HG02610 (cell line): ENCODE measurements at regions not wholly inside any gene's neighbourhood (a gene's known extent, or its start where the extent isn't known, plus 50 kb on each side); places are given as distances from the start of the nearest gene placed in this dataset.
"Not testable (repeated sequence)": the region's sequence is repeated elsewhere in the genome, so short reads cannot be mapped to it uniquely, and the experiment has no call there.

Experiments used
- ATAC-seq: cut with Tn5 transposase; IDR thresholded peaks from one replicate; pipeline ENCODE4 v1.9.1; 2021; ENCODE audit warnings: mild to moderate bottlenecking, moderate library complexity; ENCODE audit not compliant: unreplicated experiment

GRCh38 chr9:26669701-26670670 lies 222.6 kb downstream of the CAAP1 start:
- ATAC-seq, result peak; percentile 66

GRCh38 chr9:26667882-26668281 lies 224.7 kb downstream of the CAAP1 start:
- ATAC-seq, result no peak

GRCh38 chr9:26665666-26666065 lies 226.9 kb downstream of the CAAP1 start:
- ATAC-seq, result no peak

DNA sequence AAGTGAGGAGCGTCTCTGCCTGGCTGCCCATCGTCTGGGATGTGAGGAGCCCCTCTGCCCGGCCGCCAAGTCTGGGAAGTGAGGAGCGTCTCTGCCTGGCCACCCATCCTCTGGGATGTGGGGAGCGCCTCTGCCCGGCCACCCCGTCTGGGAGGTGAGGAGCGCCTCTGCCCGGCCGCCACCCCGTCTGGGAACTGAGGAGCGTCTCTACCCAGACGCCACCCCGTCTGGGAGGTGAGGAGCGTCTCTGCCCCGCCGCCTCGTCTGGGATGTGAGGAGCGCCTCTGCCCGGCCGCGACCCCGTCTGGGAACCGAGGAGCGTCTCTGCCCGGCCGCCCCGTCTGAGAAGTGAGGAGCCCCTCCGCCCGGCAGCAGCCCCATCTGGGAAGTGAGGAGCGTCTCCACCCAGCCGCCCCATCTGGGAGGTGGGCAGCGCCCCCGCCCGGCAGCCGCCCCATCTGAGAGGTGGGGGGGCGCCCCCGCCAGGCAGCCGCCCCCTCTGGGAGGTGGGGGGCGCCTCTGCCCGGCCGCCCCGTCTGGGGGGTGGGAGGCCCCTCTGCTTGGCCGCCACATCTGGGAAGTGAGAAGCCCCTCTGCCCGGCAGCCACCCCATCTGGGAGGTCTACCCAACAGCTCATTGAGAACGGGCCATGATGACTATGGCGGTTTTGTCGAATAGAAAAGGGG lies 228.4 kb downstream of the CAAP1 start:
- ATAC-seq, result not testable (repeated sequence)

- ATAC-seq, result no peak
Measured at GRCh38 chr9:26662476-26662875, 230.1 kb downstream of the CAAP1 start.

GRCh38 chr9:26658476-26658875 lies 234.1 kb downstream of the CAAP1 start:
- no peak for ATAC-seq

- no peak for ATAC-seq
Measured at GRCh38 chr9:26657958-26658357, 234.6 kb downstream of the CAAP1 start.

DNA sequence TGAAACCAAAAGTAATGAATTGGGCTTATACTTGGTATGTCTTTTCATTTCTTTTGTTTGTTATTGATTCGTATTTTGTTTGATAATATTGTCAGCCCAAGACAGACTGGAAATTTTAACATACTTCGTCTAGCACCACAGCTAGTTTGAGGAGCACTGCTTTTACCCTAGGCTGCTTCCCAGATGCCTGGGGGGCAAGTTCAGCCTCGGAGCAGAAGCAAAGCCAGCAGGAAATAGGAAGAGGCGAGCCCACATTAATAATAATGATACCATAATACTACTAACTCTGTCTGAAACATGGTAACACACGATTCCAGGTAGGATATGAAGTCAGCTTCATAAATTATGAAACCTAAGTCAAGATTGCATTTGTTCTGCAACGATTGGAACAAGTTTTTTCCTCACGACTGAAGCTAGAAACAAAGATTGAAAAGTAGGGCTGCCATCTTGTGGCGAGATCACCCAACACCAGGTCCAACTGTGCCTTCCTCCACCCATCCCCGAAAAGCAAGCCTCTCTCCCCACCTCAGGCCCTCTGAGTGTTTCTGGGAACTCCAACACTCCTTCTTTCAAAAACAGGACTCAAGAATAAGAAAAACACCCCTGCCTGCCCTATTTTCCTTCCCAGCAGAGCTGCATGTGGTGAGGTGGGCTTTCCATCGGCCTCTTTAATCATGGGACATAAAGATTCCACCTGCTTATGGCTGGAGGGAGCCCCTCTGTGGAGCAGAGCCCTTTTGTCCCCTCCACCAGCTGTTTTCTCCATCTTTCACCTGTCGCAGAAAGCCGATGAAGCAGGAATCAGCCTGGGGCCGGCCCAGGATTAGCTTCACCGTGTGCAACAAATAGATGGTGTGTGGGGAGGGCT lies 236.4 kb downstream of the CAAP1 start:
- ATAC-seq, result no peak

GRCh38 chr9:26655166-26655565 lies 237.4 kb downstream of the CAAP1 start:
- ATAC-seq, result no peak

DNA sequence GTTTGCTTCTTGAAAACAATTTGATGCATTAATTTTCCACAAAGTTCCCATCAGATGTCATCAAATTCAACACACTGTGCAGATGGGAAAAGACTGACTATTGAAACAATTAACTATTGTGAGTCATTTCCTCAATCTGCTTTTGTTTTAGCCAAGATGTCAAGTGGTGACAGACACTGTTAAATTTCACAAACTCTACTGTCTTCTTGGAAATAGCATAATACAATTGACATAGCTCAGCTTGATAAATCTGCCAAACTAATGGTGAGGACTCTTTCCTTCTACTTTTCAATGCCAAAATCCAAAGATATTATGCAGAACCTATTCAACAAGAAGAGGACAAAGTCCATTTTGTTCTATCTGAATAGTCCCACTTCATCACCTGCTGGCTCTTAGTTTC lies 242.3 kb downstream of the CAAP1 start:
- ATAC-seq, result no peak

- ATAC-seq, result no peak
Measured at GRCh38 chr9:26643826-26644225, 248.8 kb downstream of the CAAP1 start.

- ATAC-seq, result no peak
Measured at GRCh38 chr9:26639761-26640160, 252.8 kb downstream of the CAAP1 start.

- no peak for ATAC-seq
Measured at GRCh38 chr9:26637101-26637500, 255.5 kb downstream of the CAAP1 start.

- not testable (repeated sequence) for ATAC-seq
Measured at GRCh38 chr9:26613851-26614350, 278.7 kb downstream of the CAAP1 start.

GRCh38 chr9:26612211-26612610 lies 280.4 kb downstream of the CAAP1 start:
- no peak for ATAC-seq

- no peak for ATAC-seq
Measured at GRCh38 chr9:26606756-26607155, 285.8 kb downstream of the CAAP1 start.

GRCh38 chr9:26605367-26605766 lies 287.2 kb downstream of the CAAP1 start:
- no peak for ATAC-seq

DNA sequence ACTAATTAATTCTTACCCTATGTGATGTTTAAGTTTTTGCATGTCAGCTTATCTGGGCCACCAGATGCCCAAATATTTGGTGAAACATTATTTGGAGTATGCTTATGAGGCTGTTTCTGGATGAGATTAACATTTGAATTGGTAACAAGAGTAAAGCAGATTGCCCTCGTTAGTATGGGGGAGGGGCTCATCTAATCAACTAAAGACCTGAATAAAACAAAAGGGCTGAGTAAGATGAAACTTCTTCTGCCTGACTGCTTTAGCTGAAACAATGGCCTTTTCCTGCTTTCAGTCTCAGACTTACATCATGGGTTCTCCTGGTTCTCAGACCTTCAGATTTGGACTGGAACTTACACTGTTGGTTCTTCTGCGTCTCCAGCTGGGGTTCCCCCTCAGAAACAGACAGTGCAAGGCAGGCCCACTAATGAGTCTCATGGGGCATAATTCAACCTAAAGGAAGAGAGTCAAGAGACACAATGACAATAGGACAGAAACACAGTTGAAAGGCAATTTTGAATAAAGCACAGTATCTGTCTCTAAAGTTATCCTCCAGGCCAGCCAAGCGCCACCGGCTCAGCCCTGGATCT lies 288.4 kb downstream of the CAAP1 start:
- no peak for ATAC-seq

- ATAC-seq, result no peak
Measured at GRCh38 chr9:26603617-26604016, 289.0 kb downstream of the CAAP1 start.

DNA sequence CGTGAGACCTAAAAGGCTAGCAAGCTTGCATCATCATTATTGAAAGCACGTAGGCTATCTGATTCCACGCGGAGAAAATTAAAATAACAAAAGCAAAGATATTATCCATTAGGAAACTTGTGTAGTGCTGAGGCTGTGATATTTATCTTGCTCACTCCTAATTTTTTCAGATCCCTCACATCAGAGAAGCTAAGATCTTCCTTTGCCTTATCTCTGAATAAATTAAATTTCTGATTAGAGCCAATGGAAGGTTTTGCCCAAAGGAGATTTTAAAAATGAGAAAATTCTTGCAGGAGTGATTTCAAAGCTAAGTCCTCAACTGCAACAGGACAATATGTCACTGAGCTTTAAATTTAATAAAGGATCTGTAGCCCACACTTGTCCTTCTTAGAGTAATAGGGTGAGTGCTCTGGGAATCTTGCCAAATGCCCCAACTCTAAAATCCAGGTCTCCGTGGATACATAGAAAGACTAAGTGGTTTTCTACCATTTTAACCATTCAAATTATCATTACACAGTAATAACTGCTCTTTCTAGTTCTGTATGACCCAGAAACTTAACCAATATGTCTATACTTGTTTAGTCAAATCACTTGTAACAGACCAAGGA lies 295.0 kb downstream of the CAAP1 start:
- ATAC-seq, result no peak
